SK-N-SH (cell line): ENCODE measurements at regions not wholly inside any gene's neighbourhood (a gene's known extent, or its start where the extent isn't known, plus 50 kb on each side); places are given as distances from the start of the nearest gene placed in this dataset.

Source experiments
- CTCF ChIA-PET: fragments of 300-600, 350-600 bp; formaldehyde crosslinking; extraction: SDS; loops from one replicate; lab custom pipeline; 2021; lab: Yijun Ruan, JAX
- POLR2A ChIA-PET: fragments of 350-600 bp; sonication (Branson Sonifier 250); formaldehyde crosslinking; extraction: SDS; loops from one replicate; lab custom pipeline; 2020; ENCODE audit warnings: antibody characterized with exemption, inconsistent platforms; lab: Yijun Ruan, JAX
- DNase-seq: peaks from one replicate; pipeline ENCODE4 v3.0.0; 2012
- H2AFZ ChIP-seq: fragments of 200-600 bp; sonication (generic); 2 replicates; pipeline ENCODE4 v1.8.1; 2016; ENCODE audit warnings: antibody characterized with exemption, mild to moderate bottlenecking, low read depth
- H3F3A ChIP-seq: fragments of 200-600 bp; sonication (generic); replicated peaks from 2 replicates; pipeline ENCODE3; 2016; ENCODE audit warnings: antibody characterized with exemption, mild to moderate bottlenecking; ENCODE audit not compliant: insufficient read depth
- H3K27ac ChIP-seq, 2 experiments: fragments of 200-500 bp in 1 of 2; fragments of 200-600 bp in 1 of 2; sonication (Bioruptor generic) in 1 of 2; sonication (generic), shearing (Covaris generic) in 1 of 2; 2 replicates each; pipeline versions ENCODE4 v1.5.1 to v1.6.1; 2014 to 2016; ENCODE audit warnings: low read depth in 2 of 2, inconsistent platforms in 1 of 2, low read length in 1 of 2, mild to moderate bottlenecking in 1 of 2, mixed read lengths in 1 of 2
- H3K27me3 ChIP-seq: fragments of 200-600 bp; sonication (generic), shearing (Covaris generic); 2 replicates; pipeline ENCODE4 v1.6.1; 2016; ENCODE audit warnings: mixed run types; ENCODE audit not compliant: insufficient read depth
- H3K36me3 ChIP-seq, 2 experiments: fragments of 200-500 bp in 1 of 2; fragments of 200-600 bp in 1 of 2; sonication (Bioruptor generic) in 1 of 2; sonication (generic) in 1 of 2; replicated peaks in 1 of 2; 2 replicates each; pipeline versions ENCODE3 to v1.5.1; 2014 to 2016; ENCODE audit warnings: low read length in 1 of 2, mild to moderate bottlenecking in 1 of 2; ENCODE audit not compliant: insufficient read depth in 2 of 2, control insufficient read depth in 1 of 2
- H3K4me1 ChIP-seq, 2 experiments: fragments of 200-500 bp in 1 of 2; fragments of 200-600 bp in 1 of 2; sonication (Bioruptor generic) in 1 of 2; sonication (generic), shearing (Covaris generic) in 1 of 2; 2 replicates each; pipeline versions ENCODE4 v1.5.1 to v1.6.1; 2014 to 2016; ENCODE audit warnings: low read depth in 1 of 2, low read length in 1 of 2, mixed run types in 1 of 2; ENCODE audit not compliant: insufficient read depth in 2 of 2, control insufficient read depth in 1 of 2
- H3K4me2 ChIP-seq: fragments of 200-600 bp; sonication (generic), shearing (Covaris generic); 2 replicates; pipeline ENCODE4 v1.6.1; 2017; ENCODE audit warnings: mixed run types
- H3K4me3 ChIP-seq, 2 experiments: fragments of 200-500 bp in 1 of 2; fragments of 200-600 bp in 1 of 2; sonication (Bioruptor generic) in 1 of 2; sonication (generic), shearing (Covaris generic) in 1 of 2; 2 replicates each; pipeline versions ENCODE4 v1.5.1 to v1.8.1; 2014 to 2016; ENCODE audit warnings: low read depth in 2 of 2, inconsistent platforms in 1 of 2, low read length in 1 of 2, mild to moderate bottlenecking in 1 of 2, mixed read lengths in 1 of 2, moderate library complexity in 1 of 2
- H3K79me2 ChIP-seq: fragments of 200-600 bp; sonication (generic); 2 replicates; pipeline ENCODE4 v1.8.1; 2017; ENCODE audit warnings: mild to moderate bottlenecking; ENCODE audit not compliant: insufficient read depth
- H3K9ac ChIP-seq: fragments of 200-600 bp; sonication (generic); 2 replicates; pipeline ENCODE4 v1.6.1; 2017; ENCODE audit warnings: mixed run types
- H3K9me2 ChIP-seq: fragments of 200-600 bp; sonication (generic); 2 replicates; pipeline ENCODE4 v1.6.1; 2017; ENCODE audit warnings: mixed run types
- H3K9me3 ChIP-seq: fragments of 200-600 bp; sonication (generic); 2 replicates; pipeline ENCODE4 v1.6.1; 2017; ENCODE audit warnings: mixed run types, mild to moderate bottlenecking, moderate library complexity
- H4K20me1 ChIP-seq: fragments of 200-600 bp; sonication (generic); 2 replicates; pipeline ENCODE4 v1.6.1; 2017; ENCODE audit warnings: mild to moderate bottlenecking, mixed run types; ENCODE audit not compliant: insufficient read depth
- CHD2 ChIP-seq: fragments of 150-350 bp; IDR thresholded peaks from 2 replicates; pipeline ENCODE4 v1.6.1; 2018; ENCODE audit warnings: low read length; ENCODE audit not compliant: partially characterized antibody
- FOSL2 ChIP-seq: IDR thresholded peaks from 2 replicates; pipeline ENCODE4 v1.4.0; 2012; ENCODE audit warnings: low read depth, mild to moderate bottlenecking, moderate library complexity, borderline replicate concordance
- FOXM1 ChIP-seq: IDR thresholded peaks from 2 replicates; pipeline ENCODE4 v1.4.0; 2012; ENCODE audit warnings: low read depth, mild to moderate bottlenecking
- GABPA ChIP-seq: IDR thresholded peaks from 2 replicates; pipeline ENCODE4 v1.4.0; 2012; ENCODE audit warnings: low read depth, mild to moderate bottlenecking
- JUND ChIP-seq: IDR thresholded peaks from 2 replicates; pipeline ENCODE4 v1.4.0; 2012
- MEF2A ChIP-seq: IDR thresholded peaks from 2 replicates; pipeline ENCODE4 v1.4.0; 2012; ENCODE audit warnings: low read depth, borderline replicate concordance
- MXI1 ChIP-seq: IDR thresholded peaks from 2 replicates; pipeline ENCODE4 v1.6.1; 2012; ENCODE audit warnings: mild to moderate bottlenecking, low read depth, low read length, improper control_type of control experiment
- NRF1 ChIP-seq: IDR thresholded peaks from 2 replicates; pipeline ENCODE4 v1.6.1; 2012; ENCODE audit warnings: low read depth, mild to moderate bottlenecking, low read length
- RAD21 ChIP-seq: IDR thresholded peaks from 2 replicates; pipeline ENCODE4 v1.6.1; 2012; ENCODE audit warnings: mild to moderate bottlenecking, low read length
- RCOR1 ChIP-seq: fragments of 150-350 bp; IDR thresholded peaks from 2 replicates; pipeline ENCODE4 v1.6.1; 2017; ENCODE audit warnings: antibody characterized with exemption, low read length
- RXRA ChIP-seq: IDR thresholded peaks from 2 replicates; pipeline ENCODE4 v1.4.0; 2012; ENCODE audit warnings: low read depth, mild to moderate bottlenecking, borderline replicate concordance
- TCF12 ChIP-seq: IDR thresholded peaks from 2 replicates; pipeline ENCODE4 v1.4.0; 2012
- TEAD4 ChIP-seq: IDR thresholded peaks from 2 replicates; pipeline ENCODE4 v1.4.0; 2012; ENCODE audit warnings: mild to moderate bottlenecking, borderline replicate concordance; ENCODE audit not compliant: insufficient read depth
- YY1 ChIP-seq: IDR thresholded peaks from 2 replicates; pipeline ENCODE4 v1.4.0; 2012; ENCODE audit warnings: low read depth, mild to moderate bottlenecking
- WGBS: methylation state at CpG from one replicate; pipeline ENCODE4 v1.1.6; 2017; ENCODE audit warnings: low lambda C conversion rate; 5-methylcytosine and 5-hydroxymethylcytosine counted together
- TF ChIP-seq, protein P1 (sequence below): fragments of 150-350 bp; IDR thresholded peaks from 2 replicates; pipeline ENCODE4 v1.6.1; 2016; ENCODE audit warnings: mild to moderate bottlenecking, low read depth, low read length
- TF ChIP-seq, protein P2 (sequence below): IDR thresholded peaks from 2 replicates; pipeline ENCODE4; 2012
- TF ChIP-seq, protein P3 (sequence below): fragments of 200-600 bp; sonication (generic); IDR thresholded peaks from 2 replicates; pipeline ENCODE4 v1.6.1; 2017; ENCODE audit warnings: antibody characterized with exemption, mild to moderate bottlenecking, moderate library complexity
- TF ChIP-seq, protein P4 (sequence below): IDR thresholded peaks from 2 replicates; pipeline ENCODE4 v1.4.0; 2012; ENCODE audit warnings: low read depth, borderline replicate concordance
- TF ChIP-seq, protein P5 (sequence below): fragments of 150-350 bp; IDR thresholded peaks from 2 replicates; pipeline ENCODE4 v1.6.1; 2017; ENCODE audit warnings: antibody characterized with exemption, low read length, low read depth, borderline replicate concordance

DNA sequence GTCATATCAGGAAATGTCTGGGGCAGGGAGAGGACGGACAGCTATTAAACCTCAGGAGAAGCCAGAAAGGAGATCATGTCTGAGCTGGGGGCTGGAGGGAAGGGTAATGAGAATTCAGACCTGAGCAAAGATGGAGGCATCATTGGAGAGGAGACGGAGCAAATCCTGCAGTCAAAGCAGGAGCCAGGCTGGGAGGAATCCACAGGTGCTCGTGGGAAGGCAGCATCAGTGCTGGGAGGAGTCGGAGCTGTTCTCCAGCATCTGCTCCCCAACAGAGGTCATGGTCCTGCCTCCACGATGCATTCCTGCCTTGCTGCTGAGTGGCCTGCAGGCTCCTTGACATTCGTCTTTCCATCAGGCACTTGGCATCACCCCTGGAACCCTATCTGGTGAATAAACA lies 148.3 kb upstream of the RAB4A start:
- 67% methylated on average over 6 of the region's 6 CpGs for WGBS
- TF ChIP-seq, protein P1, sequence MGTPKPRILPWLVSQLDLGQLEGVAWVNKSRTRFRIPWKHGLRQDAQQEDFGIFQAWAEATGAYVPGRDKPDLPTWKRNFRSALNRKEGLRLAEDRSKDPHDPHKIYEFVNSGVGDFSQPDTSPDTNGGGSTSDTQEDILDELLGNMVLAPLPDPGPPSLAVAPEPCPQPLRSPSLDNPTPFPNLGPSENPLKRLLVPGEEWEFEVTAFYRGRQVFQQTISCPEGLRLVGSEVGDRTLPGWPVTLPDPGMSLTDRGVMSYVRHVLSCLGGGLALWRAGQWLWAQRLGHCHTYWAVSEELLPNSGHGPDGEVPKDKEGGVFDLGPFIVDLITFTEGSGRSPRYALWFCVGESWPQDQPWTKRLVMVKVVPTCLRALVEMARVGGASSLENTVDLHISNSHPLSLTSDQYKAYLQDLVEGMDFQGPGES = no peak
- TF ChIP-seq MXI1 = no peak
- TF ChIP-seq, protein P2, sequence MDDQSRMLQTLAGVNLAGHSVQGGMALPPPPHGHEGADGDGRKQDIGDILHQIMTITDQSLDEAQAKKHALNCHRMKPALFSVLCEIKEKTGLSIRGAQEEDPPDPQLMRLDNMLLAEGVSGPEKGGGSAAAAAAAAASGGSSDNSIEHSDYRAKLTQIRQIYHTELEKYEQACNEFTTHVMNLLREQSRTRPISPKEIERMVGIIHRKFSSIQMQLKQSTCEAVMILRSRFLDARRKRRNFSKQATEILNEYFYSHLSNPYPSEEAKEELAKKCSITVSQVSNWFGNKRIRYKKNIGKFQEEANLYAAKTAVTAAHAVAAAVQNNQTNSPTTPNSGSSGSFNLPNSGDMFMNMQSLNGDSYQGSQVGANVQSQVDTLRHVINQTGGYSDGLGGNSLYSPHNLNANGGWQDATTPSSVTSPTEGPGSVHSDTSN = no peak
- TF ChIP-seq RAD21 = no peak
- TF ChIP-seq, protein P3, sequence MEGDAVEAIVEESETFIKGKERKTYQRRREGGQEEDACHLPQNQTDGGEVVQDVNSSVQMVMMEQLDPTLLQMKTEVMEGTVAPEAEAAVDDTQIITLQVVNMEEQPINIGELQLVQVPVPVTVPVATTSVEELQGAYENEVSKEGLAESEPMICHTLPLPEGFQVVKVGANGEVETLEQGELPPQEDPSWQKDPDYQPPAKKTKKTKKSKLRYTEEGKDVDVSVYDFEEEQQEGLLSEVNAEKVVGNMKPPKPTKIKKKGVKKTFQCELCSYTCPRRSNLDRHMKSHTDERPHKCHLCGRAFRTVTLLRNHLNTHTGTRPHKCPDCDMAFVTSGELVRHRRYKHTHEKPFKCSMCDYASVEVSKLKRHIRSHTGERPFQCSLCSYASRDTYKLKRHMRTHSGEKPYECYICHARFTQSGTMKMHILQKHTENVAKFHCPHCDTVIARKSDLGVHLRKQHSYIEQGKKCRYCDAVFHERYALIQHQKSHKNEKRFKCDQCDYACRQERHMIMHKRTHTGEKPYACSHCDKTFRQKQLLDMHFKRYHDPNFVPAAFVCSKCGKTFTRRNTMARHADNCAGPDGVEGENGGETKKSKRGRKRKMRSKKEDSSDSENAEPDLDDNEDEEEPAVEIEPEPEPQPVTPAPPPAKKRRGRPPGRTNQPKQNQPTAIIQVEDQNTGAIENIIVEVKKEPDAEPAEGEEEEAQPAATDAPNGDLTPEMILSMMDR = no peak
- TF ChIP-seq RXRA = no peak
- TF ChIP-seq FOSL2 = no peak
- TF ChIP-seq CHD2 = no peak
- no peak for TF ChIP-seq RCOR1
- TF ChIP-seq GABPA = no peak
- TF ChIP-seq, protein P4, sequence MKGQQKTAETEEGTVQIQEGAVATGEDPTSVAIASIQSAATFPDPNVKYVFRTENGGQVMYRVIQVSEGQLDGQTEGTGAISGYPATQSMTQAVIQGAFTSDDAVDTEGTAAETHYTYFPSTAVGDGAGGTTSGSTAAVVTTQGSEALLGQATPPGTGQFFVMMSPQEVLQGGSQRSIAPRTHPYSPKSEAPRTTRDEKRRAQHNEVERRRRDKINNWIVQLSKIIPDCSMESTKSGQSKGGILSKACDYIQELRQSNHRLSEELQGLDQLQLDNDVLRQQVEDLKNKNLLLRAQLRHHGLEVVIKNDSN = no peak
- TF ChIP-seq, protein P5, sequence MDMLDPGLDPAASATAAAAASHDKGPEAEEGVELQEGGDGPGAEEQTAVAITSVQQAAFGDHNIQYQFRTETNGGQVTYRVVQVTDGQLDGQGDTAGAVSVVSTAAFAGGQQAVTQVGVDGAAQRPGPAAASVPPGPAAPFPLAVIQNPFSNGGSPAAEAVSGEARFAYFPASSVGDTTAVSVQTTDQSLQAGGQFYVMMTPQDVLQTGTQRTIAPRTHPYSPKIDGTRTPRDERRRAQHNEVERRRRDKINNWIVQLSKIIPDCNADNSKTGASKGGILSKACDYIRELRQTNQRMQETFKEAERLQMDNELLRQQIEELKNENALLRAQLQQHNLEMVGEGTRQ = no peak
- TF ChIP-seq MEF2A = no peak
- TF ChIP-seq FOXM1 = no peak
- no peak for TF ChIP-seq TEAD4
- no peak for TF ChIP-seq TCF12
- TF ChIP-seq YY1 = no peak
- TF ChIP-seq NRF1 = no peak
- no peak for TF ChIP-seq JUND
- Histone ChIP-seq H2AFZ (no peak overlapping the region), H3K27me3 (no peaks in the 10 kb centered on the region), H3K4me1 (peaks cover 0 to 2% of the 10 kb centered on the region in 2 experiments; a peak in 1 of 4 replicates), H4K20me1 (no peaks in the 10 kb centered on the region), H3K4me2 (no peak overlapping the region), H3K9me3 (no peaks in the 10 kb centered on the region), H3K79me2 (no peaks in the 10 kb centered on the region), H3K4me3 (no peak overlapping the region), H3K27ac (no peak overlapping the region), H3K9ac (no peak overlapping the region), H3K9me2 (no peaks in the 10 kb centered on the region), H3F3A (no peaks in the 10 kb centered on the region), H3K36me3 (no peaks in the 10 kb centered on the region)
- no peak for DNase-seq
- ChIA-PET POLR2A (no interaction called here), CTCF (interaction anchor here (1.0 to 1.7 kb wide), 2 partner anchors 105 to 388 kb away, joined by 3 to 4 read pairs; partner anchors contain the start of gene RHOU)
